Type B pancreatic cell (in vitro differentiated cells): ENCODE measurements at regions not wholly inside any gene's neighbourhood (a gene's known extent, or its start where the extent isn't known, plus 50 kb on each side); places are given as distances from the start of the nearest gene placed in this dataset.
A peak's percentile ranks its signal among the peaks of the same experiment; 100 is the strongest.

Experiments used
- DNase-seq: peaks from one replicate; pipeline ENCODE4 v3.0.0; 2021; ENCODE audit warnings: mixed read lengths; ENCODE audit not compliant: unreplicated experiment; ENCODE audit errors: extremely low spot score
- H3K27ac Mint-ChIP-seq: 2 replicates; pipeline ENCODE4 v1.8.0; 2021; ENCODE audit warnings: mild to moderate bottlenecking, mixed read lengths
- H3K27me3 Mint-ChIP-seq: 2 replicates; pipeline ENCODE4 v1.8.0; 2021; ENCODE audit warnings: mixed read lengths
- H3K36me3 Mint-ChIP-seq: 2 replicates; pipeline ENCODE4 v1.8.0; 2021; ENCODE audit warnings: mixed read lengths
- H3K4me1 Mint-ChIP-seq: one replicate; pipeline ENCODE4 v1.8.0; 2021; ENCODE audit warnings: mixed read lengths; ENCODE audit not compliant: unreplicated experiment
- H3K4me3 Mint-ChIP-seq: 2 replicates; pipeline ENCODE4 v1.8.0; 2021; ENCODE audit warnings: mild to moderate bottlenecking, mixed read lengths
- H3K9me3 Mint-ChIP-seq: 2 replicates; pipeline ENCODE4 v1.8.0; 2021; ENCODE audit warnings: mixed read lengths
- TF ChIP-seq, protein P1 (sequence below): fragments of 200-600 bp; sonication (generic); conservative IDR thresholded peaks from 2 replicates; pipeline ENCODE4 v1.5.0; 2021; ENCODE audit warnings: antibody characterized with exemption, mild to moderate bottlenecking

DNA sequence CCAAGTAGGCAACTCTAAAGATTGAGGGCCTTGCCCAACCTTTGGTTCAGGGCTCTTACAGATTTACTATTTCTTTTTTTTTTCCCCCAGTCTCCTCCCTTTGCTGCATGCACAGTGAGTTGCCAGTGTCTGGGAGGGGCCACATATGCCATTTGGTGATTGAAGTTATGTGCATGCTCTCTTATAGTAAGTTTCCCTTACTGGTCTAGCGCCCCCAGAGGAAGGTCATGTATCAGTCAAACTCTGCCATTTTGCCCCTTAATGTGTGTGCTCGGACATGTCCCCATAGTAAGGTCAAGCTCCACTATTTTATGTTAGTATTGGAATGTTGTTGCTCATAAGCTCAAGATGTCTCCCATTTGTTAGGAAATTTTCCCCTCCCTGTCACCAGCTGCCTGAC, 1138.0 kb upstream of the SLC10A2 start:
- H3K9me3 Mint-ChIP-seq: no peaks in the 10 kb centered on the region
- H3K27me3 Mint-ChIP-seq: no peaks in the 10 kb centered on the region
- no peak for DNase-seq
- H3K27ac Mint-ChIP-seq: no peak overlapping the region
- no peak overlapping the region for H3K4me3 Mint-ChIP-seq
- no peaks in the 10 kb centered on the region for H3K4me1 Mint-ChIP-seq
- no peaks in the 10 kb centered on the region for H3K36me3 Mint-ChIP-seq
- TF ChIP-seq, protein P1, sequence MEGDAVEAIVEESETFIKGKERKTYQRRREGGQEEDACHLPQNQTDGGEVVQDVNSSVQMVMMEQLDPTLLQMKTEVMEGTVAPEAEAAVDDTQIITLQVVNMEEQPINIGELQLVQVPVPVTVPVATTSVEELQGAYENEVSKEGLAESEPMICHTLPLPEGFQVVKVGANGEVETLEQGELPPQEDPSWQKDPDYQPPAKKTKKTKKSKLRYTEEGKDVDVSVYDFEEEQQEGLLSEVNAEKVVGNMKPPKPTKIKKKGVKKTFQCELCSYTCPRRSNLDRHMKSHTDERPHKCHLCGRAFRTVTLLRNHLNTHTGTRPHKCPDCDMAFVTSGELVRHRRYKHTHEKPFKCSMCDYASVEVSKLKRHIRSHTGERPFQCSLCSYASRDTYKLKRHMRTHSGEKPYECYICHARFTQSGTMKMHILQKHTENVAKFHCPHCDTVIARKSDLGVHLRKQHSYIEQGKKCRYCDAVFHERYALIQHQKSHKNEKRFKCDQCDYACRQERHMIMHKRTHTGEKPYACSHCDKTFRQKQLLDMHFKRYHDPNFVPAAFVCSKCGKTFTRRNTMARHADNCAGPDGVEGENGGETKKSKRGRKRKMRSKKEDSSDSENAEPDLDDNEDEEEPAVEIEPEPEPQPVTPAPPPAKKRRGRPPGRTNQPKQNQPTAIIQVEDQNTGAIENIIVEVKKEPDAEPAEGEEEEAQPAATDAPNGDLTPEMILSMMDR: no peak

DNA sequence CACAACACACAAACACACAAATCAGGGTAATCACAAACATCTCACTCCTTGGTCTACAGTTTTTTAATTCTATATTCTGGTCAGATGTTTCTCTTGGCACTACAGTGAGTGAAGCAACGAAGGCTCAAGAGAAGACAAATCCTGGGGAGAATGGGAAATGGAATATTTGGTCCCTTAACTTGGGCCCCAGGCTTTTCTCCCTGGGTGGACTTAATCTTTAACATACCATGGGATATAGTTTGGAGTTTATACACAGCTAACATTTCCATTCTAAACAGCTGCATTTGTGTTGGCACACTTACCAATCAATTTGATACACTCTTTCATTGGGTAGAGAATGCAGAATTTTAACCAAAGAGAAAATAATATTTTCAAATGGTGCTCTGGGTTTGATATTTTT, 1132.6 kb upstream of the SLC10A2 start:
- TF ChIP-seq, protein P1: no peak
- no peak for DNase-seq
- no peaks in the 10 kb centered on the region for H3K27me3 Mint-ChIP-seq
- H3K4me3 Mint-ChIP-seq: no peak overlapping the region
- H3K36me3 Mint-ChIP-seq: no peaks in the 10 kb centered on the region
- no peaks in the 10 kb centered on the region for H3K9me3 Mint-ChIP-seq
- no peaks in the 10 kb centered on the region for H3K4me1 Mint-ChIP-seq
- no peak overlapping the region for H3K27ac Mint-ChIP-seq

DNA sequence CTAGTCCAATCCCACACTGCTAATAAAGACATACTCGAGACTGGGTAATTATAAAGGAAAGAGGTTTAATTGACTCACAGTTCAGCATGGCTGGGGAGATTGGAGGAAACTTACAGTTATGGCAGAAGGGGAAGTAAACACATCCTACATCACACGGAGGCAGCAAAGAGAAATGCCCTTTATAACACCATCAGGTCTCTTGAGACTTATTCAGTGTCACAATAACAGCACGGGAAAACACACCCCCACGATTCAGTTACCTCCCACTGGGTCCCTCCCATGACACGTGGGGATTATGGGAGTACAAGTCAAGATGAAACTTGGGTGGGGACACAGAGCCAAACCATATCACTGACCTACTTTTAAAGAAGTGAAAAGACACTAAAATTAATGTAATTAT, 1130.4 kb upstream of the SLC10A2 start:
- no peaks in the 10 kb centered on the region for H3K9me3 Mint-ChIP-seq
- TF ChIP-seq, protein P1: no peak
- H3K4me3 Mint-ChIP-seq: no peak overlapping the region
- no peak overlapping the region for H3K27ac Mint-ChIP-seq
- no peak for DNase-seq
- H3K36me3 Mint-ChIP-seq: no peaks in the 10 kb centered on the region
- H3K4me1 Mint-ChIP-seq: no peaks in the 10 kb centered on the region
- H3K27me3 Mint-ChIP-seq: no peaks in the 10 kb centered on the region

DNA sequence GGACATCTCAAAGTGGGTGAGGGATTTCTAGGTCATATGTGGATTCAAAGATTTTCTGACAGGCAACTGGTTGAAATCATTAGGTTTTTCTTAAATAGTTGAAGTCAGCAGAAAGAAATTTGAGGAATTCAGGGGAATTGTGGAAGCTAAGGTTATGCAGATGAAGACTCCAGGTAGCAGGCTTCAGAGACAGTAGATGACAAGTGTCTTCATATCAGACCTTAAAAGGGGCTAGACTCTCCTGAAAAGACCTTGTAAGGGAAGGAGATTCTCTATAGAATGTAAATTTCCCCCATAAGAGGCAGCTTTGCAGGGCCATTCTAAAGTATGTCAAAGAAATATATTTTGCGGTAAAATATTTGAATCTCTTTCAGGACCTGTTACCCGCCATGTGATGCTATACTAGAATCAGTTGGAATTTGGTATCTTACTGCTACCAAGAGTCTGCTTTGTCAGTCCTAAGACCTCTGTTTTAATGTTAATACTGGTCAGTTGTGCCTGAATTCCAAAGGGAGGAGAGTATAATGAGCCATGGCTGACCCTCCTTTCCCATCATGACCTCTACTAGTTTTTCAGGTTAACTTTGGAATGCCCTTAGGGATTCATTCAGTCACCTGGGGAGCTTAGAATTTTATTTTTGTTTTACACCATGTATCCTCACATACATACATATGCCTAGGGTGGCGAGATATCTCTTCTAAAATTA, 1115.5 kb upstream of the SLC10A2 start:
- Mint-ChIP-seq H3K36me3 (no peaks in the 10 kb centered on the region), H3K4me1 (no peaks in the 10 kb centered on the region), H3K27ac (no peak overlapping the region), H3K9me3 (peaks cover 13% of the 10 kb centered on the region), H3K27me3 (no peaks in the 10 kb centered on the region), H3K4me3 (no peak overlapping the region)
- DNase-seq: no peak
- TF ChIP-seq, protein P1: no peak

DNA sequence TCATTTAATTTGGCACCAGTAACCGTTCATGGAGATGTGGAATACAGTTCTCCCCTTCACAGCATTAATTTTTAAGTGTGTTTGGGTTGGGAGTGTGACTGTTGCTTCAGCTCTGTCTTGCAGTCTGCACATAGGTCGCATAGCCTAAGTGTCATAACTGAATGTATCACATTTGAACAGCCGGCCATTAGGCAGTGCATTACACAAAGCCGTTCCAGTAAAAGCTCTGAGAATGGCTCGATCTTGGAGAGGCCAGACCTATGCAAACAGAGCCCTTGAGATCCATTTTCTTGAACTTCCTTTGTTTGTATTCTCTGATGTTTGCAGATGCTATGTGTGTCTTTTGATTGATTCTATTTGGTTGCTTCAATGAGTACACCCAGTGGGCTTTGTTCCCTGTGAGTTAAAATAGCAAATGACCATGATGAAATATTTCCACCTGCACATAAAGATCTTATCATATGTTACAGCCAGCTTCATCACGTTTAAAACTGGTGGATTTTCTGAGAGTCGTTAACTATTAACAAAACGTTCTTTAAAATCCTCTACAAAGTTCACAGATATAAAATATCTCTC, 1104.9 kb upstream of the SLC10A2 start:
- Mint-ChIP-seq H3K27me3 (peaks cover 3% of the 10 kb centered on the region), H3K4me1 (peaks cover 7% of the 10 kb centered on the region), H3K4me3 (peak overlapping the region; percentile 16), H3K36me3 (no peaks in the 10 kb centered on the region), H3K27ac (no peak overlapping the region), H3K9me3 (no peaks in the 10 kb centered on the region)
- TF ChIP-seq, protein P1: no peak
- DNase-seq: no peak
